Keratinocyte (primary cell): ENCODE measurements at regions not wholly inside any gene's neighbourhood (a gene's known extent, or its start where the extent isn't known, plus 50 kb on each side); places are given as distances from the start of the nearest gene placed in this dataset.

Source experiments
- EZH2 ChIP-seq: IDR thresholded peaks from one replicate; pipeline ENCODE4 v1.6.1; 2012; ENCODE audit warnings: inconsistent platforms, mild to moderate bottlenecking, low read length, moderate library complexity
- TF ChIP-seq, protein P1 (sequence below), 3 experiments: IDR thresholded peaks in 1 of 3; conservative IDR thresholded peaks in 1 of 3; optimal IDR thresholded peaks in 1 of 3; 2 replicates in 2 of 3; 3 replicates in 1 of 3; pipeline versions ENCODE3 to v1.5.1; 2011; ENCODE audit warnings: low read length in 3 of 3, mild to moderate bottlenecking in 3 of 3, moderate library complexity in 2 of 3, control low read depth in 1 of 3, inconsistent platforms in 1 of 3; ENCODE audit not compliant: insufficient read depth in 2 of 3; ENCODE audit errors: extremely low read depth in 1 of 3

DNA sequence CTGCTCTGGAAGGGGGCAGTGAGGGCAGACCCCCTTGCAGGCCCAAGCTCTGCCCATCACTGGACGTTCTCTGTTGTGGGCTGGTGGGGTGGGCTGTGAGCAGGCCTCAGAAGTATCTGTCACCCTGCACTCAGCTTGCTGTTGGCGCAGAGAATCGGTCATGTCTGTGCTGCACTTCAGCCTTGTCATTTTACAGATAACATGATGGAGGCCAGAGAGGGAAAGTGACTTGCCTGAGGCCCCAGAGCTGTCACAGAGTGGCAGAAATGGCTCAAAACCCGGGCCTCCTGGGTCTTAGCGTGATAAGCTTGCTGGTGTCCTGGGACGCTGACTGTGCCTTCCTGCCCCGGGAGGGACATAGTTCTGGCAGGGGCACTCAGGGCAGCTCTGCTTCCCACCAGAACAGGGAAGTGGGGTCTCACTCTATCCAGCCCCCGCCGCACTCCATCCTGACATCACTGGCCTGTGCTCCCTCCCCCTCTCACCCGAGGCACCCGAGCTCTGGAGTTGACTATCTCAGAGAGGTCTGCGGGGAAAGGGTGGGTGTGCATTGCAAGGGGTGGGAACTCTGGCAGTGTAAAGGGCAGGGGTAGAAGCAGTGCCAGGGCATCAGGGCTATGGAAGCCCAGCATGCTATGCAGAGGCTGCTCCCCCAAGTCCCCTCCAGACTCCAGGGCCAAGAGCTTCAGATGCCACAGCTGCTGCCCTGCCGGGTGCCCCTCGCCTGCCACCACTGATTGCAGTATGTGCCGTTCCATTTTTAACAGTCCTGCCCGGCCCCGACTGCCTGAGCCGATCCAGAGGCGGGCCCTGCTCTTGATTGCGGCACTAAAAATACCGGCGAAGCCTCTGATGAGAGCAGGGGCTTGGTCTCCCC is 50.4 kb upstream of the NECTIN1 start:
- TF ChIP-seq, protein P1, sequence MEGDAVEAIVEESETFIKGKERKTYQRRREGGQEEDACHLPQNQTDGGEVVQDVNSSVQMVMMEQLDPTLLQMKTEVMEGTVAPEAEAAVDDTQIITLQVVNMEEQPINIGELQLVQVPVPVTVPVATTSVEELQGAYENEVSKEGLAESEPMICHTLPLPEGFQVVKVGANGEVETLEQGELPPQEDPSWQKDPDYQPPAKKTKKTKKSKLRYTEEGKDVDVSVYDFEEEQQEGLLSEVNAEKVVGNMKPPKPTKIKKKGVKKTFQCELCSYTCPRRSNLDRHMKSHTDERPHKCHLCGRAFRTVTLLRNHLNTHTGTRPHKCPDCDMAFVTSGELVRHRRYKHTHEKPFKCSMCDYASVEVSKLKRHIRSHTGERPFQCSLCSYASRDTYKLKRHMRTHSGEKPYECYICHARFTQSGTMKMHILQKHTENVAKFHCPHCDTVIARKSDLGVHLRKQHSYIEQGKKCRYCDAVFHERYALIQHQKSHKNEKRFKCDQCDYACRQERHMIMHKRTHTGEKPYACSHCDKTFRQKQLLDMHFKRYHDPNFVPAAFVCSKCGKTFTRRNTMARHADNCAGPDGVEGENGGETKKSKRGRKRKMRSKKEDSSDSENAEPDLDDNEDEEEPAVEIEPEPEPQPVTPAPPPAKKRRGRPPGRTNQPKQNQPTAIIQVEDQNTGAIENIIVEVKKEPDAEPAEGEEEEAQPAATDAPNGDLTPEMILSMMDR (optimal IDR thresholded peaks at IDR 0.05 in 1 of 3, IDR thresholded peaks at IDR 0.05 in 1 of 3, conservative IDR thresholded peaks at IDR 0.05 in 1 of 3; ENCODE audit: extremely low read depth in 1 of 3, insufficient read depth in 2 of 3, low read length in 3 of 3): no peak
- TF ChIP-seq EZH2: no peak
